Muscle layer of duodenum (tissue), 2 donors: ENCODE measurements at regions not wholly inside any gene's neighbourhood (a gene's known extent, or its start where the extent isn't known, plus 50 kb on each side); places are given as distances from the start of the nearest gene placed in this dataset.

ENCODE experiments used
- H3K27ac ChIP-seq: one replicate; pipeline ENCODE4 v1.7.0; 2013; ENCODE audit warnings: mild to moderate bottlenecking, low read length
- H3K27me3 ChIP-seq: one replicate; pipeline ENCODE4 v1.7.0; 2013; ENCODE audit warnings: low read depth, mild to moderate bottlenecking, control low read depth, low read length
- H3K36me3 ChIP-seq, 2 donors: one replicate each; pipeline ENCODE4 v1.7.0; 2013; ENCODE audit warnings: low read length in 2 of 2, control low read depth in 1 of 2, mild to moderate bottlenecking in 1 of 2; ENCODE audit not compliant: insufficient read depth in 2 of 2, control insufficient read depth in 1 of 2
- H3K4me1 ChIP-seq, 2 donors: one replicate each; pipeline ENCODE4 v1.7.0; 2013; ENCODE audit warnings: low read length in 2 of 2, mild to moderate bottlenecking in 2 of 2, control low read depth in 1 of 2, moderate library complexity in 1 of 2; ENCODE audit not compliant: insufficient read depth in 2 of 2, control insufficient read depth in 1 of 2
- H3K4me3 ChIP-seq, 2 donors: one replicate each; pipeline ENCODE4 v1.7.0; 2013; ENCODE audit warnings: low read length in 2 of 2, low read depth in 1 of 2, mild to moderate bottlenecking in 1 of 2
- H3K9me3 ChIP-seq, 2 donors: one replicate each; pipeline ENCODE4 v1.7.0; 2013; ENCODE audit warnings: low read length in 2 of 2, control low read depth in 1 of 2, mild to moderate bottlenecking in 1 of 2; ENCODE audit not compliant: control insufficient read depth in 1 of 2
- donor health status: healthy.

GRCh38 chr13:73861136-73861535, 273.1 kb downstream of the KLF12 start:
- Histone ChIP-seq H3K9me3 (no peaks in the 10 kb centered on the region), H3K4me1 (no peaks in the 10 kb centered on the region), H3K36me3 (no peaks in the 10 kb centered on the region), H3K4me3 (no peak overlapping the region), H3K27ac (no peak overlapping the region), H3K27me3 (no peaks in the 10 kb centered on the region)

GRCh38 chr13:73860501-73860900, 273.7 kb downstream of the KLF12 start:
- no peaks in the 10 kb centered on the region for H3K36me3 ChIP-seq
- H3K9me3 ChIP-seq: no peaks in the 10 kb centered on the region
- H3K27me3 ChIP-seq: no peaks in the 10 kb centered on the region
- no peak overlapping the region for H3K4me3 ChIP-seq
- no peaks in the 10 kb centered on the region for H3K4me1 ChIP-seq
- no peak overlapping the region for H3K27ac ChIP-seq

- Histone ChIP-seq H3K27me3 (no peaks in the 10 kb centered on the region), H3K4me1 (no peaks in the 10 kb centered on the region), H3K27ac (no peak overlapping the region), H3K36me3 (no peaks in the 10 kb centered on the region), H3K4me3 (no peak overlapping the region), H3K9me3 (no peaks in the 10 kb centered on the region)
Measured at GRCh38 chr13:73859841-73860240, 274.4 kb downstream of the KLF12 start.

GRCh38 chr13:73857106-73857505, 277.1 kb downstream of the KLF12 start:
- Histone ChIP-seq H3K4me3 (no peak overlapping the region), H3K4me1 (no peaks in the 10 kb centered on the region), H3K27ac (no peak overlapping the region)

GRCh38 chr13:73851104-73851503, 283.1 kb downstream of the KLF12 start:
- no peaks in the 10 kb centered on the region for H3K36me3 ChIP-seq
- H3K27ac ChIP-seq: no peak overlapping the region
- H3K4me1 ChIP-seq: peaks cover 0 to 4% of the 10 kb centered on the region in 2 donors
- H3K4me3 ChIP-seq: no peak overlapping the region
- no peaks in the 10 kb centered on the region for H3K9me3 ChIP-seq
- no peaks in the 10 kb centered on the region for H3K27me3 ChIP-seq

More at GRCh38 chr13:73857106-73857505, 277.1 kb downstream of the KLF12 start:
- no peaks in the 10 kb centered on the region for H3K27me3 ChIP-seq
- H3K9me3 ChIP-seq: no peaks in the 10 kb centered on the region
- no peaks in the 10 kb centered on the region for H3K36me3 ChIP-seq

GRCh38 chr13:73850104-73850873, 283.9 kb downstream of the KLF12 start:
- Histone ChIP-seq H3K27ac (no peak overlapping the region), H3K4me3 (no peak overlapping the region), H3K4me1 (peaks cover 0 to 4% of the 10 kb centered on the region in 2 donors), H3K27me3 (no peaks in the 10 kb centered on the region), H3K9me3 (no peaks in the 10 kb centered on the region), H3K36me3 (peaks cover 0 to 5% of the 10 kb centered on the region in 2 donors)

- H3K27me3 ChIP-seq: no peaks in the 10 kb centered on the region
- no peaks in the 10 kb centered on the region for H3K9me3 ChIP-seq
- peaks cover 0 to 4% of the 10 kb centered on the region in 2 donors for H3K4me1 ChIP-seq
- peaks cover 0 to 5% of the 10 kb centered on the region in 2 donors for H3K36me3 ChIP-seq
- H3K27ac ChIP-seq: no peak overlapping the region
- no peak overlapping the region for H3K4me3 ChIP-seq
Measured at GRCh38 chr13:73849292-73849691, 284.9 kb downstream of the KLF12 start.

- Histone ChIP-seq H3K9me3 (no peaks in the 10 kb centered on the region), H3K4me1 (no peaks in the 10 kb centered on the region), H3K4me3 (no peak overlapping the region), H3K27ac (no peak overlapping the region), H3K36me3 (peaks cover 0 to 5% of the 10 kb centered on the region in 2 donors), H3K27me3 (no peaks in the 10 kb centered on the region)
Measured at GRCh38 chr13:73844986-73845385, 289.2 kb downstream of the KLF12 start.

- Histone ChIP-seq H3K36me3 (peaks cover 0 to 5% of the 10 kb centered on the region in 2 donors), H3K27me3 (no peaks in the 10 kb centered on the region), H3K9me3 (no peaks in the 10 kb centered on the region), H3K4me1 (no peaks in the 10 kb centered on the region), H3K27ac (no peak overlapping the region), H3K4me3 (no peak overlapping the region)
Measured at GRCh38 chr13:73842626-73843025, 291.6 kb downstream of the KLF12 start.

GRCh38 chr13:73842184-73842583, 292.0 kb downstream of the KLF12 start:
- peaks cover 0 to 5% of the 10 kb centered on the region in 2 donors for H3K36me3 ChIP-seq
- no peaks in the 10 kb centered on the region for H3K27me3 ChIP-seq
- no peaks in the 10 kb centered on the region for H3K9me3 ChIP-seq
- no peak overlapping the region for H3K27ac ChIP-seq
- no peak overlapping the region for H3K4me3 ChIP-seq
- H3K4me1 ChIP-seq: no peaks in the 10 kb centered on the region

- Histone ChIP-seq H3K27me3 (no peaks in the 10 kb centered on the region), H3K4me3 (no peak overlapping the region), H3K27ac (no peak overlapping the region), H3K36me3 (no peaks in the 10 kb centered on the region), H3K9me3 (no peaks in the 10 kb centered on the region), H3K4me1 (peaks cover 5% of the 10 kb centered on the region in 2 donors)
Measured at GRCh38 chr13:73837147-73837546, 297.1 kb downstream of the KLF12 start.
